B cell (primary cell): ENCODE measurements at regions not wholly inside any gene's neighbourhood (a gene's known extent, or its start where the extent isn't known, plus 50 kb on each side); places are given as distances from the start of the nearest gene placed in this dataset.

Source experiments
- ATAC-seq: fragments of 200-7000 bp; cut with Tn5 transposase; one replicate; pipeline ENCODE4 v1.10.0; 2021; ENCODE audit warnings: low read depth, mild to moderate bottlenecking, moderate number of reproducible peaks, moderate library complexity
- CTCF ChIA-PET: fragments of 350-600 bp; sonication (Branson Sonifier 250); formaldehyde crosslinking; loops from one replicate; lab custom pipeline; 2021; ENCODE audit warnings: antibody characterized with exemption, inconsistent platforms; lab: Charles Lee
- POLR2A ChIA-PET: fragments of 350-600 bp; sonication (Branson Sonifier 250); formaldehyde crosslinking; loops from one replicate; lab custom pipeline; 2021; ENCODE audit warnings: antibody characterized with exemption; lab: Charles Lee
- DNase-seq: peaks from one replicate; pipeline ENCODE4 v3.0.0; 2013
- H2AFZ ChIP-seq: 2 replicates; pipeline ENCODE4 v1.6.1; 2012; ENCODE audit warnings: mild to moderate bottlenecking, low read depth, low read length; ENCODE audit not compliant: insufficient read depth, poor library complexity, severe bottlenecking
- H3K27ac ChIP-seq, 2 donors: 1 replicate in 1 of 2; 2 replicates in 1 of 2; pipeline ENCODE4 v1.5.1; 2012 to 2013; ENCODE audit warnings: low read length in 2 of 2, mild to moderate bottlenecking in 2 of 2, moderate library complexity in 1 of 2
- H3K27me3 ChIP-seq, 4 experiments: fragments of 200-600 bp in 1 of 4; sonication (generic) in 1 of 4; replicated peaks in 1 of 4; 1 replicate in 2 of 4; 2 replicates in 2 of 4; pipeline versions ENCODE4 v1.6.1 to v1.7.0; 2013 to 2016; ENCODE audit warnings: low read length in 3 of 4, mild to moderate bottlenecking in 2 of 4, mixed read lengths in 1 of 4, moderate library complexity in 1 of 4; ENCODE audit not compliant: insufficient read depth in 4 of 4, control insufficient read depth in 3 of 4; ENCODE audit errors: control extremely low read depth in 1 of 4
- H3K36me3 ChIP-seq, 2 experiments: replicated peaks in 1 of 2; 1 replicate in 1 of 2; 2 replicates in 1 of 2; pipeline versions ENCODE4 v1.6.1 to v1.7.1; 2013; ENCODE audit warnings: low read length in 1 of 2; ENCODE audit not compliant: insufficient read depth in 2 of 2, control insufficient read depth in 1 of 2; ENCODE audit errors: control extremely low read depth in 1 of 2, extremely low read depth in 1 of 2
- H3K4me1 ChIP-seq, 2 donors: fragments of 200-600 bp in 1 of 2; sonication (generic) in 1 of 2; 1 replicate in 1 of 2; 2 replicates in 1 of 2; pipeline versions ENCODE4 v1.5.1 to v1.6.1; 2013 to 2017; ENCODE audit warnings: low read length in 2 of 2; ENCODE audit not compliant: control insufficient read depth in 2 of 2, insufficient read depth in 2 of 2
- H3K4me2 ChIP-seq: replicated peaks from 2 replicates; pipeline ENCODE3; 2012; ENCODE audit warnings: mild to moderate bottlenecking, low read depth, low read length; ENCODE audit not compliant: poor library complexity, severe bottlenecking
- H3K4me3 ChIP-seq, 5 experiments: fragments of 200-600 bp in 1 of 5; sonication (generic) in 1 of 5; 1 replicate in 3 of 5; 2 replicates in 2 of 5; pipeline versions ENCODE4 v1.5.1 to v1.7.0; 2011 to 2016; ENCODE audit warnings: low read length in 4 of 5, mild to moderate bottlenecking in 4 of 5, low read depth in 2 of 5, control low read depth in 1 of 5, moderate library complexity in 1 of 5; ENCODE audit not compliant: insufficient read depth in 1 of 5; ENCODE audit errors: control extremely low read depth in 1 of 5, extremely low read depth in 1 of 5
- H3K79me2 ChIP-seq: fragments of 200-600 bp; sonication (generic); one replicate; pipeline ENCODE4 v1.6.0; 2016; ENCODE audit warnings: low read length; ENCODE audit not compliant: control insufficient read depth, insufficient read depth
- H3K9ac ChIP-seq: fragments of 200-600 bp; sonication (generic); 2 replicates; pipeline ENCODE4 v1.6.1; 2017; ENCODE audit warnings: mild to moderate bottlenecking, low read length, moderate library complexity
- H3K9me3 ChIP-seq, 3 donors: one replicate each; pipeline versions ENCODE4 v1.6.1 to v1.7.1; 2013; ENCODE audit warnings: low read length in 2 of 3; ENCODE audit not compliant: control insufficient read depth in 2 of 3, insufficient read depth in 1 of 3; ENCODE audit errors: control extremely low read depth in 1 of 3
- H4K20me1 ChIP-seq: 2 replicates; pipeline ENCODE4 v1.6.0; 2012; ENCODE audit warnings: mild to moderate bottlenecking, low read length; ENCODE audit not compliant: insufficient read depth, control insufficient read depth, poor library complexity, severe bottlenecking
- H3K27ac Mint-ChIP-seq: one replicate; pipeline ENCODE4 v1.8.0; 2021; ENCODE audit warnings: mixed read lengths
- H3K27me3 Mint-ChIP-seq: one replicate; pipeline ENCODE4 v1.8.0; 2021; ENCODE audit warnings: mixed read lengths
- H3K4me1 Mint-ChIP-seq: one replicate; pipeline ENCODE4 v1.8.0; 2021; ENCODE audit warnings: mixed read lengths
- H3K4me3 Mint-ChIP-seq: one replicate; pipeline ENCODE4 v1.8.0; 2021; ENCODE audit warnings: mixed read lengths
- H3K9me3 Mint-ChIP-seq: one replicate; pipeline ENCODE4 v1.8.0; 2022; ENCODE audit warnings: mixed read lengths; ENCODE audit not compliant: insufficient read depth
- CTCF ChIP-seq: fragments of 200-600 bp; IDR thresholded peaks from one replicate; pipeline ENCODE4 v1.8.0; 2022; ENCODE audit warnings: antibody characterized with exemption, mild to moderate bottlenecking
- EZH2 ChIP-seq: IDR thresholded peaks from 2 replicates; pipeline ENCODE4 v1.6.1; 2012; ENCODE audit warnings: borderline replicate concordance, low read depth, mild to moderate bottlenecking, moderate library complexity, low read length; ENCODE audit not compliant: insufficient read depth, poor library complexity, severe bottlenecking
- WGBS: methylation state at CpG from one replicate; pipeline ENCODE4 v1.1.5; 2013; ENCODE audit warnings: missing lambda C conversion rate; ENCODE audit not compliant: insufficient coverage; 5-methylcytosine and 5-hydroxymethylcytosine counted together
- intact Hi-C: fragments of 100-400 bp; cut with micrococcal nuclease; formaldehyde crosslinking; loops from one replicate; pipeline ENCODE4 v1.10.0; 2022

GRCh38 chr5:40154194-40154593, 525.5 kb upstream of the PTGER4 start:
- Histone ChIP-seq H2AFZ (no peak overlapping the region), H3K79me2 (no peaks in the 10 kb centered on the region), H3K9me3 (no peaks in the 10 kb centered on the region), H3K9ac (no peak overlapping the region), H3K4me3 (no peak overlapping the region), H4K20me1 (no peaks in the 10 kb centered on the region), H3K4me2 (no peak overlapping the region), H3K27ac (no peak overlapping the region), H3K27me3 (no peaks in the 10 kb centered on the region), H3K36me3 (no peaks in the 10 kb centered on the region), H3K4me1 (no peaks in the 10 kb centered on the region)
- no peak overlapping the region for H3K4me3 Mint-ChIP-seq
- no peaks in the 10 kb centered on the region for H3K27me3 Mint-ChIP-seq
- POLR2A ChIA-PET, result no interaction called here
- no peaks in the 10 kb centered on the region for H3K9me3 Mint-ChIP-seq
- TF ChIP-seq CTCF (no peak), EZH2 (no peak)
- H3K27ac Mint-ChIP-seq, result no peak overlapping the region
- no peaks in the 10 kb centered on the region for H3K4me1 Mint-ChIP-seq
- CTCF ChIA-PET, result no interaction called here
- intact Hi-C loops, result no loop called here
- ATAC-seq (no peak), DNase-seq (no peak)
- no CpG with 5 or more reads among the region's 1 CpG for WGBS

- no peak for TF ChIP-seq CTCF
- no peak for TF ChIP-seq EZH2
These were observed 528.8 kb upstream of the PTGER4 start for GRCh38 chr5:40150896-40151295.

More at GRCh38 chr5:40150896-40151295, 528.8 kb upstream of the PTGER4 start:
- DNase-seq (no peak), ATAC-seq (no peak)
- H3K9ac ChIP-seq, result no peak overlapping the region
- H3K4me2 ChIP-seq, result no peak overlapping the region
- H2AFZ ChIP-seq, result peak overlapping the region; percentile 3
- H3K79me2 ChIP-seq, result no peaks in the 10 kb centered on the region
- no peak overlapping the region for H3K4me3 Mint-ChIP-seq
- no peak overlapping the region for H3K27ac ChIP-seq
- H3K4me3 ChIP-seq, result no peak overlapping the region
- H3K27me3 Mint-ChIP-seq, result no peaks in the 10 kb centered on the region
- intact Hi-C loops, result no loop called here
- no peaks in the 10 kb centered on the region for H4K20me1 ChIP-seq
- H3K4me1 Mint-ChIP-seq, result no peaks in the 10 kb centered on the region
- H3K4me1 ChIP-seq, result no peaks in the 10 kb centered on the region
- H3K36me3 ChIP-seq, result no peaks in the 10 kb centered on the region
- ChIA-PET CTCF (no interaction called here), POLR2A (no interaction called here)
- no peak overlapping the region for H3K27ac Mint-ChIP-seq
- H3K9me3 ChIP-seq, result no peaks in the 10 kb centered on the region
- WGBS, result 43% methylated on average over 1 of the region's 1 CpG
- H3K9me3 Mint-ChIP-seq, result no peaks in the 10 kb centered on the region
- no peaks in the 10 kb centered on the region for H3K27me3 ChIP-seq
